Stomach smooth muscle (tissue), 2 donors: ENCODE measurements at regions not wholly inside any gene's neighbourhood (a gene's known extent, or its start where the extent isn't known, plus 50 kb on each side); places are given as distances from the start of the nearest gene placed in this dataset.
A peak's percentile ranks its signal among the peaks of the same experiment; 100 is the strongest.

Experiments
- H3K27ac ChIP-seq: one replicate; pipeline ENCODE4 v1.7.0; 2013; ENCODE audit warnings: mild to moderate bottlenecking, low read length, inconsistent platforms
- H3K27me3 ChIP-seq, 2 donors: one replicate each; pipeline ENCODE4 v1.7.0; 2013; ENCODE audit warnings: low read length in 2 of 2; ENCODE audit not compliant: insufficient read depth in 2 of 2, control insufficient read depth in 1 of 2
- H3K36me3 ChIP-seq, 2 donors: one replicate each; pipeline ENCODE4 v1.7.0; 2013; ENCODE audit warnings: low read length in 2 of 2; ENCODE audit not compliant: control insufficient read depth in 2 of 2, insufficient read depth in 2 of 2
- H3K4me1 ChIP-seq: one replicate; pipeline ENCODE4 v1.7.0; 2013; ENCODE audit warnings: low read length; ENCODE audit not compliant: control insufficient read depth, insufficient read depth
- H3K4me3 ChIP-seq, 2 donors: one replicate each; pipeline ENCODE4 v1.7.0; 2013; ENCODE audit warnings: low read length in 2 of 2
- H3K9ac ChIP-seq, 2 donors: one replicate each; pipeline ENCODE4 v1.7.0; 2013; ENCODE audit warnings: low read length in 2 of 2, mild to moderate bottlenecking in 1 of 2
- H3K9me3 ChIP-seq, 2 donors: one replicate each; pipeline ENCODE4 v1.7.0; 2013; ENCODE audit warnings: low read length in 2 of 2; ENCODE audit not compliant: control insufficient read depth in 2 of 2
- donor health status: healthy.
- donor health status: Pancreatic carcinoma.

DNA sequence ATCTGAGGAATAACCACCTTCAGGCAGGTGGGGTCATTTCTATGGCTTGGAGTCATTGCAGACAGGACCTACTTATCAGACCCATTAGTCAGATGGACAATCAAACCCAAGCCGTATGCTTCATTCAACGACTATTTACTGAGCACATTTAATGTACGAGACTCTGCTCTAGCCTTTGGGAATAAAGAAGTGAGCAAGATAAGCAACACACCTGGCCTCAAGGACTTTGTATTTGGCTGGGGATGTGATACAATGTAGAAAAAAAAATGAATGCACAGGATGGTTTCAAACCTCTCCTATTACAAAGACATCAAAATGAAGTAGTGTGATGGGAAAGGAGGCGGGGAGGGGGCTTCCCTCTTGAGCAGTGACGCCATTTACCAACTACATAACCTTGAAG is 311.7 kb downstream of the PMP22 start:
- no peak overlapping the region for H3K4me3 ChIP-seq
- no peak overlapping the region for H3K27ac ChIP-seq
- no peaks in the 10 kb centered on the region for H3K4me1 ChIP-seq
- no peaks in the 10 kb centered on the region for H3K27me3 ChIP-seq
- no peak overlapping the region for H3K9ac ChIP-seq
- H3K9me3 ChIP-seq, result peaks cover 0 to 4% of the 10 kb centered on the region in 2 donors
- H3K36me3 ChIP-seq, result no peaks in the 10 kb centered on the region

DNA sequence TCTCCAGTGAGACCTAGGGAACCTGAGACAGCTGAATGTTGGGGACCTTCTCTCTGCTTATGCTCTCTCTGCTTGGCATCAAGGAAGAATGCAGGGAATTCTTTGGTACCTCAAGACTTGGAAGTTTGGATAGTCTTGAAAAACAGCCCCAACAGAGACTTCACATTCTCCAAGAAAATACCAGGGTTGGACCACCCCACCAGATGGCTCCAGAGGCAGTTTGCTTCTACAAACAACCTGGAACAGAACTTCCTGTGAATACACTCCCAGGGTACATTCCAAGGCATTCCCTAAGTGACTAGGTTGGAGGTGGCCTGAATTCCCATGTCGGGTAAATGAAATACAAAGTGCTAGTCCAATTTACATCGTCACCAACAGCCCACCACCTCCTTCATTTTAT is 314.4 kb downstream of the PMP22 start:
- Histone ChIP-seq H3K27me3 (no peaks in the 10 kb centered on the region), H3K4me3 (no peak overlapping the region), H3K4me1 (no peaks in the 10 kb centered on the region), H3K9me3 (peaks cover 0 to 4% of the 10 kb centered on the region in 2 donors), H3K27ac (no peak overlapping the region), H3K9ac (no peak overlapping the region), H3K36me3 (no peaks in the 10 kb centered on the region)

DNA sequence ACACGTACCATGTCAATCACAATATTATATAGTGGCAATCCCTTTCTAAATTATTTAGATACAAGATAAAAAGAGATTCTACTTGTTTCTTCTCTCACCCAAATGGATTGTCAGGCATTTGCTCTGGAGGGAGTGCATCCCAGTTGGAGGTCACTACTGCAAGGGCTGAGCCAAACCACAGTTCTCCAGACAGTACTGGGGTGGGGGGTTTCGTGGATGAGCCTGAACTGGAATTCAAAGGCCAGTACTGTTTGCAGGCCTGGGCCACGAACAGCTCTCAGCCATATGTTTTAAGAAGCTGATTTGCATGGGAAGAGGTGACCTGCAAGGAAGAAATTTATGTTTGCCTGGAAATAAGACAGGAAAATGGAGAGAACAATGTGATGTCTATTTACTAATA is 314.9 kb downstream of the PMP22 start:
- Histone ChIP-seq H3K9me3 (peaks cover 0 to 4% of the 10 kb centered on the region in 2 donors), H3K4me3 (no peak overlapping the region), H3K27me3 (no peaks in the 10 kb centered on the region), H3K4me1 (no peaks in the 10 kb centered on the region), H3K27ac (no peak overlapping the region), H3K36me3 (no peaks in the 10 kb centered on the region), H3K9ac (no peak overlapping the region)

DNA sequence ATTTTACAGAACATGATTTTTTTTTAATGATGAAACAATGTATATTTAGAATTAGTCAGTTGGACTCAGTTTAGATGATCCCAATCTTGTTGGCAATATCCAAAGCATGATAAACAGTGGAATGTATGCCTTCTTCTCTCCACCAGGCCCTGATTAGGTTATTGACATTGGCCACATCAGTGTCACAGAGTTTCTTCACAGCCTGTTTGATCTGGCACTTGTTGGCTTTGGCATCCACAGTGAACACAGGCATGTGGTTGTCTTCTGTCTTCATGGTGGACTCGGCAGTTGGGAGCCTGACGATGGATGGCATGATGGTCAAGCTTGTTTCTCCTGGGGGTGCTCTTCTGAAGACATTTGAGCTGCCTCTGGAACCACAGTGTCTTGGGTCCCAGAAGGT is 317.5 kb downstream of the PMP22 start:
- H3K36me3 ChIP-seq, result no peaks in the 10 kb centered on the region
- no peak overlapping the region for H3K27ac ChIP-seq
- no peaks in the 10 kb centered on the region for H3K4me1 ChIP-seq
- H3K9me3 ChIP-seq, result no peaks in the 10 kb centered on the region
- no peak overlapping the region for H3K9ac ChIP-seq
- no peak overlapping the region for H3K4me3 ChIP-seq
- H3K27me3 ChIP-seq, result no peaks in the 10 kb centered on the region

DNA sequence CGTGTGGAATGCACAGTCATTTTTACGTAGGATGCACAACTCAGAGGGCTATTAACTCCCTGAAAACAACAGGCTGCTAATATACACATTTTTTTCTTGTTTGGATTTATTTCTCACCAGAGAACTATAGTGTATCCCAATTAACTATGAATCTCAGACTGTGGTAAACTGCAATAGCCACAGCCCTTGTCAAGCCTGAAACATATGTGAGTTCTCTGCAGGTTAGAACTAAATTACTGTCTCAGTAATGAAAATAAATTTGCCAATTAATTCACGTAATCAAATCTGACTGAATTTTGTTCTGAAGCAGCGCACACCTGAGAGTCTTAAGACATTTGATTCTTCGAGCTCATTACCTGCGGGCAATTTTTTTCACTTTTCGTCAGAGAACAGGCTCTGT is 318.6 kb downstream of the PMP22 start:
- Histone ChIP-seq H3K27ac (no peak overlapping the region), H3K9ac (no peak overlapping the region), H3K27me3 (no peaks in the 10 kb centered on the region), H3K9me3 (no peaks in the 10 kb centered on the region), H3K36me3 (no peaks in the 10 kb centered on the region), H3K4me3 (peak overlapping the region; percentile 34 to 41), H3K4me1 (peaks cover 3% of the 10 kb centered on the region)

DNA sequence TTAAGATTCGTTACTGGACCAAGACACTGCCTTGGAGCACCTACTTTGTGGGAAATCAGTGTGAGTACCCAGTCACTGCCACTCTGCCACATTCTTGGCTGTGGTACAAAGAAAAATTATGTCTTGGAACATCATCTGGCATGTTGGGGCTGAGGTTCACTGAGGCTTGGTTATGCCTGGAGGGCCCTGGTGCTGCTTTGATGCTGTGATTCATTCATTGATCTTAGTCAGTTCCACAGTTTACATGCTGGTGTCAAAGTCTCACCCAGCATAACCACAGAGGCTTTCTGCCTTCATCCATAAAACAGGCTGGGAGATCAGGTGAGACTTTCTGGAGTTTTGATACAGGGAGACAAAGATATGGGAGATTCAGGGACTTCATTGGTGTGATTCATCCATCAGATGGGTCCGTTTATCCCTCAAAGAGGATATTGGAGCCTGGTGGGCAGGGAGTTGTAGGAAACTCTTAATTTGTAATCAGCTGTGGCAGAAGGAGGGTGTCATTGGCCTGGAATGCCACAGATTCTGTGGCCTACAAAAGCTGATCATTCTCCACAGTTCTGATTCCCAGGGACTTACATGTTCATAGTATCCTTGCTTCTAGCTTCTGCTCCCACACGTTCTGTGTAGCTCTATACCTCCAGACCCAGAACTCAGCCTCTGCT is 322.5 kb downstream of the PMP22 start:
- no peak overlapping the region for H3K4me3 ChIP-seq
- H3K9ac ChIP-seq, result no peak overlapping the region
- no peaks in the 10 kb centered on the region for H3K9me3 ChIP-seq
- no peaks in the 10 kb centered on the region for H3K36me3 ChIP-seq
- no peak overlapping the region for H3K27ac ChIP-seq
- peaks cover 14% of the 10 kb centered on the region for H3K4me1 ChIP-seq
- H3K27me3 ChIP-seq, result no peaks in the 10 kb centered on the region

DNA sequence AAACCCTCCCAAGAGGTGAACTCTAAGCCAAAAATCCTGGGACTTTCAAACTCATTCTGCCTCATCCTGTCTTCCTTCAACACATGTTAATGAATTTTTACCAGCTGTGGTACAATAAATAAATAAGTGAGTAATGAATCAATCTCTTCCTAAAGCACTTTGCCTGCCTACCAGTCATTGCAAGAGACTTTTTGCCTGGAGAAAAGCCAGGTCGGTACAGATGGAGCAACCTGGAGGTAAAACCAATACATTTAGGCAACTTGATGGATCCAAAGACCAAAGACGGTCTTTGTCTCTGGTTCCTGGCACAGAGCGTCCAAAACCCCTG is 324.2 kb downstream of the PMP22 start:
- Histone ChIP-seq H3K9ac (no peak overlapping the region), H3K36me3 (no peaks in the 10 kb centered on the region), H3K9me3 (no peaks in the 10 kb centered on the region), H3K27me3 (no peaks in the 10 kb centered on the region), H3K27ac (peak overlapping the region; percentile 24), H3K4me1 (peaks cover 14% of the 10 kb centered on the region), H3K4me3 (no peak overlapping the region)

DNA sequence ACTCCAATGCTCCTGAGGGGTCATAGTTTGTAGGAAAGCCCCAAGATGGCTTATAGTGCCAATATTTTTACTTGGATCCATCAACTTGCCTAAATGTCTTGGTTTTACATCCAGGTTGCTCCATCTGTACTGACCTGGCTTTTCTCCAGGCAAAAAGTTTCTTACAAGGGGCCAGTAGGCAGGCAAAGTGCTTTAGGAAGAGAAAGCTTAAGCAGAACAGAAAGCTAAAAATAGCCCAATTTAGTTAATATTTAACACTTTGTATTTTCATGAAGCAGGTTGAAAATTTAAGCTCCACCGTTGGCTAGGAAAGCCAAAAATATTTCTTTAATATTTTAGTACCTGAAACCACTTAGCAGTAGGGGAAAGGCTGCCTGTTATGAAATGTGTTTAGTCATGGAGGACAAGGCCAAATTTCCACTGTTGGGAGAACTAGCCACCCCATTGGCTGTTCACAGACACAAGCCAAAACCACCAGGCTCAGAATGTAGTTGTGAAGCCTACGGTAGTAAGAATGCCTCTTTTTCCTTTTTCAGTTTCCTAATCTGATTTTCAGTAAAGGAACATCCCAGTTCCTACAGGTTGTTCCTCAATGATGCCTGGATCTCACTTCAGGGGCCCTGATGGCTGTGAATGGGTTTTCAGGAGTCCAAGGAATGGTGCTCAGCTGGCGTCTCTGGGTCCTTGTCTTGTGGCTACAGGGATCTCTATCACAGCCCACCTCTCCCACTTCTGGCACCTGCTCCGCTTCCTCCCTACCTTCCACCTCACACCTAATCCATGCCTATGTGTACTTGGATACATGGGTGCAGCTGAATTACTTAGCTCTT is 324.8 kb downstream of the PMP22 start:
- H3K27me3 ChIP-seq, result no peaks in the 10 kb centered on the region
- no peak overlapping the region for H3K4me3 ChIP-seq
- H3K27ac ChIP-seq, result peak overlapping the region; percentile 24
- no peaks in the 10 kb centered on the region for H3K9me3 ChIP-seq
- peaks cover 14% of the 10 kb centered on the region for H3K4me1 ChIP-seq
- H3K36me3 ChIP-seq, result no peaks in the 10 kb centered on the region
- no peak overlapping the region for H3K9ac ChIP-seq

DNA sequence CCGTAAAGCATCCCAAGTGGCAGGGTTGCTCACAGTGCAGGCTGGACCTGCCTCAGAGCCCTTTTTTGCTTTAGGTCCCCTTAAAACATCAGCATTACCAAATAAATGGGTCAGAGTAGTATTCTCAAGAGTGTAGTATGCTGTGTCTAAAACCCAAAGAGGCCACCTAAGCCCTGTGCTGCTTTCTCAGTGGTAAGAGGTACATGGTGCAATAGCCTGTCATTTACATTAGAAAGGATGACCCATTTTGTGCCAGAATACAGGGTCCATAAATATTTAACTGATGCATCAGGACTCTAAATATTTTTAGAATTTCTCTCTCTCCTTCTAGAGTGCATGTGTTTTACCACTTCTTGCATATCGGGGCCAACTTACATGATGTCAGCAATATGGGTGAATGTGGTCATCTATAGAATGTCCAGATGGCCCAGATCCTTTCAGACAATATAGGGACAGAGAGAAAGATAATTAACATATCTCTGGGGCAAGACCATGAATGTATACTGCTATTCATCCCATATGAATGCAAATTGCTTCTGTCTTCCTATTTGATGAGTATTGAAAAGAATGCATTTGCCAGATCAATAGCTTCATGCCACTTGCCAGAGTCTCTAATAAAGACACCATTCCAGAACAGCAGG is 329.2 kb downstream of the PMP22 start:
- Histone ChIP-seq H3K4me1 (peaks cover 10% of the 10 kb centered on the region), H3K9ac (no peak overlapping the region), H3K4me3 (no peak overlapping the region), H3K27me3 (no peaks in the 10 kb centered on the region), H3K9me3 (peaks cover 0 to 3% of the 10 kb centered on the region in 2 donors), H3K36me3 (no peaks in the 10 kb centered on the region), H3K27ac (no peak overlapping the region)

DNA sequence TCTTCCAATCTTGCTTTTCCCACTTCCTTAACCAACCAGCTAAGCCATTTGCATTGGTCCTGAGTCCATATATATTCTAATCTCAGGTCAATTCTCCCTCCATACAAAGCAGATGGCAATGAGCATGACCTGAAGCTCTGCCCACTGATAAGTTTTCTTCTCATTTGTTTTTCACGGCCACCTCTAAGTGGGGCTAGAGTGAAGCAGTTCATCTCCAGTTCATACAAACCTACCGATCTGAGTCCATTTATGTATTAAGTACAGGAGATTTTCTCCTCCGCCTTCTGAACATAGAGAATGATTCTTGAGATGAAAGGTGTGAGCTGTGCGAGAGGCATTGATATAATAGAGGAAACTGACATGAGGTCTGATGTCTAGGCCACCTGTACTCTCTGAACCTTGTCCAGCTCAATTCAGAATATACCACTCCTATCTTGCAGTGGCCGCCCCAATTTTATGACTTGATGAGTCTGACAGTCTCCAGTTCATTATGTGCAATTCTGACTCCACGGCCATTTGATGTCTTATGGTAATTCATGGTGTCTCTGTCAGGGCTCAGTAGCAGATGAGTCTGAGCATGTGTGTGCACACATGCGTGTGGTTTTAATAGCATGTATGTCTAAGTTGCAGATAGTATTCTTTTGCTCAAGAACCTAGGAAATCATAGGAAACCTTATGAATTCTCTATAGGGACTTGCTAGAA is 329.8 kb downstream of the PMP22 start:
- no peak overlapping the region for H3K4me3 ChIP-seq
- no peaks in the 10 kb centered on the region for H3K27me3 ChIP-seq
- H3K9ac ChIP-seq, result no peak overlapping the region
- no peaks in the 10 kb centered on the region for H3K36me3 ChIP-seq
- no peak overlapping the region for H3K27ac ChIP-seq
- peaks cover 0 to 3% of the 10 kb centered on the region in 2 donors for H3K9me3 ChIP-seq
- H3K4me1 ChIP-seq, result peaks cover 7% of the 10 kb centered on the region
